Myocyte (in vitro differentiated cells): ENCODE measurements at regions not wholly inside any gene's neighbourhood (a gene's known extent, or its start where the extent isn't known, plus 50 kb on each side); places are given as distances from the start of the nearest gene placed in this dataset.
"Not testable (repeated sequence)": the region's sequence is repeated elsewhere in the genome, so short reads cannot be mapped to it uniquely, and the experiment has no call there.

Source experiments
- DNase-seq: peaks from one replicate; pipeline ENCODE4 v3.0.0-alpha.2; 2012; ENCODE audit warnings: low read depth

GRCh38 chr13:69279213-69279612 is 828.4 kb upstream of the ATXN8OS start:
- DNase-seq, result no peak

GRCh38 chr13:69274231-69274630 is 833.4 kb upstream of the ATXN8OS start:
- no peak for DNase-seq

- DNase-seq, result no peak
Observed at GRCh38 chr13:69264362-69265334, 843.0 kb upstream of the ATXN8OS start.

GRCh38 chr13:69243366-69243765 is 864.3 kb upstream of the ATXN8OS start:
- no peak for DNase-seq

GRCh38 chr13:69234171-69234570 is 873.5 kb upstream of the ATXN8OS start:
- no peak for DNase-seq

GRCh38 chr13:69226427-69226826 is 881.2 kb upstream of the ATXN8OS start:
- no peak for DNase-seq

- DNase-seq, result not testable (repeated sequence)
Observed at GRCh38 chr13:69221633-69222498, 885.8 kb upstream of the ATXN8OS start.

GRCh38 chr13:69213396-69213795 is 894.2 kb upstream of the ATXN8OS start:
- no peak for DNase-seq

- no peak for DNase-seq
Observed at GRCh38 chr13:69204620-69205019, 903.0 kb upstream of the ATXN8OS start.

- DNase-seq, result no peak
Observed at GRCh38 chr13:69202996-69203395, 904.6 kb upstream of the ATXN8OS start.

- no peak for DNase-seq
Observed at GRCh38 chr13:69199664-69200063, 908.0 kb upstream of the ATXN8OS start.

GRCh38 chr13:69198706-69199105 is 908.9 kb upstream of the ATXN8OS start:
- DNase-seq, result no peak

GRCh38 chr13:69194130-69194529 is 913.5 kb upstream of the ATXN8OS start:
- DNase-seq, result no peak

GRCh38 chr13:69180034-69180433 is 927.6 kb upstream of the ATXN8OS start:
- no peak for DNase-seq

- DNase-seq, result no peak
Observed at GRCh38 chr13:69178000-69178399, 929.6 kb upstream of the ATXN8OS start.

GRCh38 chr13:69168436-69168835 is 939.2 kb upstream of the ATXN8OS start:
- no peak for DNase-seq

GRCh38 chr13:69155136-69155535 is 952.5 kb upstream of the ATXN8OS start:
- no peak for DNase-seq

- DNase-seq, result no peak
Observed at GRCh38 chr13:69142101-69142500, 965.5 kb upstream of the ATXN8OS start.

GRCh38 chr13:69124996-69125395 is 982.6 kb upstream of the ATXN8OS start:
- no peak for DNase-seq

- DNase-seq, result no peak
Observed at GRCh38 chr13:69109891-69110525, 997.6 kb upstream of the ATXN8OS start.

GRCh38 chr13:69108486-69108885 is 999.1 kb upstream of the ATXN8OS start:
- no peak for DNase-seq

- no peak for DNase-seq
Observed at GRCh38 chr13:69107436-69107835, 1000.2 kb upstream of the ATXN8OS start.
